ENCODE measurements at regions not wholly inside any gene's neighbourhood (a gene's known extent, or its start where the extent isn't known, plus 50 kb on each side); places are given as distances from the start of the nearest gene placed in this dataset.
"Not testable (repeated sequence)": the region's sequence is repeated elsewhere in the genome, so short reads cannot be mapped to it uniquely, and the experiment has no call there.

DNA sequence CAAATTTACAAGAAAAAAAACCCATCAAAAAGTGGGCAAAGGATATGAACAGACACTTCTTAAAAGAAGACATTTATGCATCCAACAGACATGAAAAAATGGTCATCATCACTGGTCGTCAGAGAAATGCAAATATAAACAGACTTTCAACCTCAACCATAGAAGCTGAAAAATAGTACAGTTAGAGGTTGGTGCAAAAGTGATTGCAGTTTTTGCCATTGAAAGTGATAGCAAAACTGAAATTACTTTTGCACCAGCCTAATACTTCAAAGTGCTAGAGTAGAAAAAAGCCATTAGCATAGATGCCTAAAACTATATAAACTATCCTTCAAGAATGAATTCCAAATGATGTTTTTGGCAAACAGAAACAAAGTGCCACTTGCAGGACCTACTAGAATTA, 365.8 kb upstream of the DPYD start (continued):
- no peak for TF ChIP-seq KDM1A (IDR thresholded peaks at IDR 0.05; ENCODE audit: low read depth)

- 32% methylated on average over 2 of the region's 2 CpGs for WGBS (ENCODE audit: missing lambda C conversion rate)
- H3K9me3 ChIP-seq; ATAC-seq; FAIRE-seq; H3K27ac ChIP-seq; POLR2A ChIA-PET; H3K4me3 ChIP-seq; CTCF ChIA-PET; H3K4me2 ChIP-seq; DNase-seq (ENCODE audit: low read depth in 1 of 2, low spot score in 1 of 2): not testable (repeated sequence)
- peaks cover 11% of the 10 kb centered on the region; the same call in 1 of the 3 replicates for H3K4me1 ChIP-seq
- peak in 1 of 2 experiments; percentile 37; a peak in 1 of 4 replicates for TF ChIP-seq CEBPB (IDR thresholded peaks at IDR 0.05)
- peak; percentile 32; the same call in 1 of the 2 replicates for TF ChIP-seq GATA3 (IDR thresholded peaks at IDR 0.05; ENCODE audit: borderline replicate concordance)
These were observed 364.5 kb upstream of the DPYD start for GRCh38 chr1:98285286-98285685.

- Histone ChIP-seq H3K4me3 (no peak overlapping the region), H3K4me1 (peaks cover 42% of the 10 kb centered on the region), H3K27ac (peak overlapping the region; percentile 35 to 75; a peak in 4 of 6 replicates), H3K4me2 (0 out of 3 replicates have a peak overlapping the region, but pooled peaks have one; percentile 7), H3K9me3 (no peaks in the 10 kb centered on the region)
- CTCF ChIA-PET = interaction anchor here (0.8 to 1.2 kb wide), 3 partner anchors 17 to 210 kb away, joined by 3 to 4 read pairs (median 3); no protein-coding TSS in a partner anchor
- POLR2A ChIA-PET = no interaction called here
- TF ChIP-seq BCL3 (IDR thresholded peaks at IDR 0.05) (no peak), REST (IDR thresholded peaks at IDR 0.05) (no peak), CHD4 (IDR thresholded peaks at IDR 0.05; ENCODE audit: borderline replicate concordance) (no peak), RNF2 (IDR thresholded peaks at IDR 0.05; ENCODE audit: borderline replicate concordance, low read depth) (no peak)
- TF ChIP-seq, protein P1, sequence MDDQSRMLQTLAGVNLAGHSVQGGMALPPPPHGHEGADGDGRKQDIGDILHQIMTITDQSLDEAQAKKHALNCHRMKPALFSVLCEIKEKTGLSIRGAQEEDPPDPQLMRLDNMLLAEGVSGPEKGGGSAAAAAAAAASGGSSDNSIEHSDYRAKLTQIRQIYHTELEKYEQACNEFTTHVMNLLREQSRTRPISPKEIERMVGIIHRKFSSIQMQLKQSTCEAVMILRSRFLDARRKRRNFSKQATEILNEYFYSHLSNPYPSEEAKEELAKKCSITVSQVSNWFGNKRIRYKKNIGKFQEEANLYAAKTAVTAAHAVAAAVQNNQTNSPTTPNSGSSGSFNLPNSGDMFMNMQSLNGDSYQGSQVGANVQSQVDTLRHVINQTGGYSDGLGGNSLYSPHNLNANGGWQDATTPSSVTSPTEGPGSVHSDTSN (IDR thresholded peaks at IDR 0.05) = no peak
- WGBS (ENCODE audit: missing lambda C conversion rate) = 60% methylated on average over 4 of the region's 4 CpGs
- no peak for FAIRE-seq
- ATAC-seq = no peak
- DNase-seq (ENCODE audit: low read depth in 1 of 2, low spot score in 1 of 2) = no peak
These were observed 359.2 kb upstream of the DPYD start for GRCh38 chr1:98280049-98280448.

DNA sequence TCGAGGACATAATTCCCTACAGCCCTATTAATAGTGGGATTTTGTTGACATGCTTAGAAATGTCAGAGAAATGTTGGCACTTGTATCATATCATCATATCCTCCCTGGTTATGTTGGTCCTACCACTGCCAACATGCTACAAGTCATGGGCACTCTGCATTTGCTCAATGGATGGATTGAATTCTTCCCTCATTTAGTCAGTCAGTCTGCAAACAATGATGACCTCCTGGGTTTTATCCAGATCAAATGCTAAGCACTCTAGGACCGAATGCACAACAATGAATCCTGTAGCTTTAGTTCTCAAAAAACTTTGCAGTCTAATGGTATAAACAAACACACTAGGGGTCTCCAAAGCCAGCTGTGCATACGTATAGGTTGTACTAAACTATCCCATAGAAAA, 357.2 kb upstream of the DPYD start:
- Histone ChIP-seq H3K9me3 (no peaks in the 10 kb centered on the region), H3K4me1 (peaks cover 42% of the 10 kb centered on the region), H3K4me3 (no peak overlapping the region), H3K4me2 (peak overlapping the region; percentile 58), H3K27ac (peak overlapping the region; percentile 78 to 90)
- CTCF ChIA-PET = no interaction called here
- 4% methylated on average over 3 of the region's 3 CpGs for WGBS (ENCODE audit: missing lambda C conversion rate)
- FAIRE-seq = no peak
- POLR2A ChIA-PET = no interaction called here
- peak; percentile 86 to 95 for ATAC-seq
- DNase-seq (ENCODE audit: low read depth in 1 of 2, low spot score in 1 of 2) = peak in 1 of 2 experiments; percentile 80
- TF ChIP-seq, protein P1 (IDR thresholded peaks at IDR 0.05) = no peak
- TF ChIP-seq RAD21 (conservative IDR thresholded peaks at IDR 0.05 in 1 of 2, IDR thresholded peaks at IDR 0.05 in 1 of 2) (peak; percentile 19 to 33; a peak in 3 of 5 replicates), ESRRA (IDR thresholded peaks at IDR 0.05; ENCODE audit: borderline replicate concordance, low read length) (no peak), JUNB (IDR thresholded peaks at IDR 0.05) (peak; percentile 68), BCL3 (IDR thresholded peaks at IDR 0.05) (no peak), PHF8 (IDR thresholded peaks at IDR 0.05; ENCODE audit: borderline replicate concordance, low read depth) (no peak), NR3C1 (IDR thresholded peaks at IDR 0.05) (no peak), CHD2 (IDR thresholded peaks at IDR 0.05; ENCODE audit: low read length, partially characterized antibody) (no peak), GATA3 (IDR thresholded peaks at IDR 0.05; ENCODE audit: borderline replicate concordance) (peak; percentile 89), FOSL2 (IDR thresholded peaks at IDR 0.05) (no peak), FOSL2 (CRISPR knock-in tag; IDR thresholded peaks at IDR 0.05) (peak; percentile 71), FOSB (CRISPR knock-in tag; IDR thresholded peaks at IDR 0.05) (no peak), HOXB5 (CRISPR knock-in tag; IDR thresholded peaks at IDR 0.05) (no peak), ZNF302 (CRISPR knock-in tag; IDR thresholded peaks at IDR 0.05) (no peak), JUN (IDR thresholded peaks at IDR 0.05) (no peak), NPAS2 (CRISPR knock-in tag; IDR thresholded peaks at IDR 0.05; ENCODE audit: borderline replicate concordance) (no peak), HEYL (CRISPR knock-in tag; IDR thresholded peaks at IDR 0.05) (no peak)
